Right lobe of liver (tissue), 6 donors: ENCODE measurements at regions not wholly inside any gene's neighbourhood (a gene's known extent, or its start where the extent isn't known, plus 50 kb on each side); places are given as distances from the start of the nearest gene placed in this dataset.
"Not testable (repeated sequence)": the region's sequence is repeated elsewhere in the genome, so short reads cannot be mapped to it uniquely, and the experiment has no call there.

Experiments
- ATAC-seq, 4 donors: fragments of 200-7000 bp; cut with Tn5 transposase; one replicate each; pipeline ENCODE4 v1.9.1; 2020; ENCODE audit warnings: mild to moderate bottlenecking in 4 of 4, moderate library complexity in 4 of 4
- DNase-seq, 3 donors: peaks; one replicate each; pipeline ENCODE4 v3.0.0-alpha.2; 2020
- H3K27ac ChIP-seq, 3 donors: fragments of 200-600 bp; one replicate each; pipeline ENCODE4 v1.8.0; 2022
- H3K27me3 ChIP-seq, 2 donors: fragments of 200-600 bp; one replicate each; pipeline ENCODE4 v1.8.0; 2022
- H3K36me3 ChIP-seq, 4 donors: fragments of 200-600 bp; sonication (generic) in 1 of 4; one replicate each; pipeline versions ENCODE4 v1.5.1 to v1.8.0; 2017 to 2022; ENCODE audit warnings: control low read depth in 1 of 4
- H3K4me1 ChIP-seq, 4 donors: fragments of 200-600 bp; sonication (generic) in 1 of 4; one replicate each; pipeline versions ENCODE4 v1.5.1 to v1.8.0; 2017 to 2022; ENCODE audit warnings: control low read depth in 1 of 4
- H3K4me3 ChIP-seq, 3 donors: fragments of 200-600 bp; one replicate each; pipeline ENCODE4 v1.8.0; 2022
- H3K9me3 ChIP-seq, 4 donors: fragments of 200-600 bp; sonication (generic) in 1 of 4; one replicate each; pipeline versions ENCODE4 v1.5.1 to v1.8.0; 2017 to 2022; ENCODE audit warnings: control low read depth in 1 of 4
- POLR2A ChIP-seq: fragments of 450-650 bp; IDR thresholded peaks from one replicate; pipeline ENCODE4 v1.6.1; 2017; ENCODE audit warnings: antibody characterized with exemption, mild to moderate bottlenecking
- WGBS: methylation state at CpG from one replicate; pipeline ENCODE4 v1.1.6; 2018; ENCODE audit warnings: low coverage, low lambda C conversion rate; ENCODE audit not compliant: insufficient coverage; ENCODE audit errors: missing lambda C conversion rate; 5-methylcytosine and 5-hydroxymethylcytosine counted together
- intact Hi-C, 2 donors: fragments of 100-400 bp; cut with DNase I; formaldehyde crosslinking; loops; one replicate each; pipeline versions ENCODE4 v1.11.2 to v1.14.1; 2022
- TF ChIP-seq, protein P1 (sequence below), 4 donors: fragments of 200-600 bp in 3 of 4; fragments of 450-650 bp in 1 of 4; IDR thresholded peaks; one replicate each; pipeline versions ENCODE4 v1.5.1 to v1.8.0; 2016 to 2022; ENCODE audit warnings: antibody characterized with exemption in 4 of 4, mild to moderate bottlenecking in 2 of 4
- donor health status: DM: no; HTN: yes; CAD: no.
- donor health status: DM: no; HTN: no; CAD: no.
- donor health status: DM: no; HTN: no; CAD: no.
- donor health status: DM: no; HTN: yes; CAD: no.
- donor health status: DM: no; HTN: yes; CAD: no.

DNA sequence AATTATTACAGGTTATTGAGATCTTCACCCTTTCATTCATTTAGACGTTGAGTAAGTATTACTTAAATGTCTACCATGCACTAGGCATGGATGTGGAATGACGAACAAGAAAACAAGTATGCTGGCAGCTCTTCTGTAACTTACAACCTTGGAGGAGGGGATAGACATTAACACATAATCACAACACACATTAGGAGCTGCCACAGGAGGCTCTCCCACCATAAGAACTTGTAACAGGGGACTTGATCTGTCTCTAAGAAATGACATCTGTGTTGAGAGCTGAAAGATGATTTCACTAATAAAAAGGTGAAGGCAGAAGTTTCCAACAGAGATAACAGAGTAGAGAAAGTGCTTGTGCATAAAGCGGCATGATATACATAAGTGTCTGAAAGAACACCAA, 384.7 kb upstream of the ZEB2 start:
- TF ChIP-seq, protein P1, sequence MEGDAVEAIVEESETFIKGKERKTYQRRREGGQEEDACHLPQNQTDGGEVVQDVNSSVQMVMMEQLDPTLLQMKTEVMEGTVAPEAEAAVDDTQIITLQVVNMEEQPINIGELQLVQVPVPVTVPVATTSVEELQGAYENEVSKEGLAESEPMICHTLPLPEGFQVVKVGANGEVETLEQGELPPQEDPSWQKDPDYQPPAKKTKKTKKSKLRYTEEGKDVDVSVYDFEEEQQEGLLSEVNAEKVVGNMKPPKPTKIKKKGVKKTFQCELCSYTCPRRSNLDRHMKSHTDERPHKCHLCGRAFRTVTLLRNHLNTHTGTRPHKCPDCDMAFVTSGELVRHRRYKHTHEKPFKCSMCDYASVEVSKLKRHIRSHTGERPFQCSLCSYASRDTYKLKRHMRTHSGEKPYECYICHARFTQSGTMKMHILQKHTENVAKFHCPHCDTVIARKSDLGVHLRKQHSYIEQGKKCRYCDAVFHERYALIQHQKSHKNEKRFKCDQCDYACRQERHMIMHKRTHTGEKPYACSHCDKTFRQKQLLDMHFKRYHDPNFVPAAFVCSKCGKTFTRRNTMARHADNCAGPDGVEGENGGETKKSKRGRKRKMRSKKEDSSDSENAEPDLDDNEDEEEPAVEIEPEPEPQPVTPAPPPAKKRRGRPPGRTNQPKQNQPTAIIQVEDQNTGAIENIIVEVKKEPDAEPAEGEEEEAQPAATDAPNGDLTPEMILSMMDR (IDR thresholded peaks at IDR 0.05) = no peak
- no peak for TF ChIP-seq POLR2A
- no peak overlapping the region for H3K4me3 ChIP-seq
- H3K9me3 ChIP-seq = no peaks in the 10 kb centered on the region
- H3K27me3 ChIP-seq = no peaks in the 10 kb centered on the region
- no peak overlapping the region for H3K27ac ChIP-seq
- no peaks in the 10 kb centered on the region for H3K36me3 ChIP-seq
- 77% methylated on average over 3 of the region's 3 CpGs for WGBS
- DNase-seq = no peak
- intact Hi-C loops = no loop called here
- ATAC-seq = no peak
- H3K4me1 ChIP-seq = no peaks in the 10 kb centered on the region

DNA sequence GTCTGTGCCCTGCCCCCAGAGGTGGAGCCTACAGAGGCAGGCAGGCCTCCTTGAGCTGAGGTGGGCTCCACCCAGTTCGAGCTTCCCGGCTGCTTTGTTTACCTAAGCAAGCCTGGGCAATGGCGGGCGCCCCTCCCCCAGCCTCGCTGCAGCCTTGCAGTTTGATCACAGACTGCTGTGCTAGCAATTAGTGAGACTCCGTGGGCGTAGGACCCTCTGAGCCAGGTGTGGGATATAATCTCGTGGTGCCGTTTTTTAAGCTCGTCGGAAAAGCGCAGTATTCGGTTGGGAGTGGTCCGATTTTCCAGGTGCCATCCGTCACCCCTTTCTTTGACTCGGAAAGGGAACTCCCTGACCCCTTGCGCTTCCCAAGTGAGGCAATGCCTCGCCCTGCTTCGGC, 383.1 kb upstream of the ZEB2 start:
- intact Hi-C loops, H3K4me1 ChIP-seq, H3K4me3 ChIP-seq, H3K27me3 ChIP-seq, DNase-seq, H3K27ac ChIP-seq, H3K9me3 ChIP-seq, ATAC-seq, H3K36me3 ChIP-seq: not testable (repeated sequence)
- whole genome bisulfite sequencing = 82% methylated on average over 7 of the region's 19 CpGs

DNA sequence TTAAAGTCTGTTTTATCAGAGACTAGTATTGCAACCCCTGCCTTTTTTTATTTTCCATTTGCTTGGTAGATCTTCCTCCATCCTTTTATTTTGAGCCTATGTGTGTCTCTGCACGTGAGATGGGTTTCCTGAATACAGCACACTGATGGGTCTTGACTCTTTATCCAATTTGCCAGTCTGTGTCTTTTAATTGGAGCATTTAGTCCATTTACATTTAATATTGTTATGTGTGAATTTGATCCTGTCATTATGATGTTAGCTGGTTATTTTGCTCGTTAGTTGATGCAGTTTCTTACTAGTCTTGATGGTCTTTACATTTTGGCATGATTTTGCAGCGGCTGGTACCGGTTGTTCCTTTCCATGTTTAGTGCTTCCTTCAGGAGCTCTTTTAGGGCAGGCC, 381.5 kb upstream of the ZEB2 start:
- intact Hi-C loops, DNase-seq, H3K27ac ChIP-seq, ATAC-seq, H3K9me3 ChIP-seq, H3K27me3 ChIP-seq, H3K4me3 ChIP-seq, H3K36me3 ChIP-seq, H3K4me1 ChIP-seq: not testable (repeated sequence)
- 36% methylated on average over 4 of the region's 4 CpGs for WGBS

DNA sequence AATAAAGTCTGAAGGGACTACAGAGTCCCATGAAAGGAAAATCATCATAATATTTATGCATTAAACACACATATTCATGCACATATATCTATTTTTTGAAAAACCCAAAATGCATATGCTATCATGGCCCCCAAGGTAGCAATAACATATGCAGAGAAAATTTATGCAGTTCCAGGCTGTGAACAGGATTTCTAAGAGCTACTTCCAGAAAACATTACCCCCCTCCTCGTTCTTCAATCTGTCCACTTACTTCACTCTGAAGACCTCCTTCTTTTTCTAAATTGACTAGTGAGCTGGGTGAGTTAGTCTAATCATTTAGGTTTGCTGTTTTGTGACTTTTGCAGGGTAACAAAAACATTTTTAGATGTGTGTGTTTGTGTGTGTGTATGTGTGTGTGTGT, 376.4 kb upstream of the ZEB2 start:
- no peak overlapping the region for H3K27ac ChIP-seq
- H3K27me3 ChIP-seq = no peaks in the 10 kb centered on the region
- no peaks in the 10 kb centered on the region for H3K36me3 ChIP-seq
- TF ChIP-seq POLR2A = no peak
- TF ChIP-seq, protein P1 (IDR thresholded peaks at IDR 0.05) = no peak
- no peaks in the 10 kb centered on the region for H3K9me3 ChIP-seq
- WGBS = 17% methylated on average over 1 of the region's 1 CpG
- DNase-seq (no peak), ATAC-seq (no peak)
- intact Hi-C loops = no loop called here
- H3K4me3 ChIP-seq = no peak overlapping the region
- H3K4me1 ChIP-seq = no peaks in the 10 kb centered on the region

DNA sequence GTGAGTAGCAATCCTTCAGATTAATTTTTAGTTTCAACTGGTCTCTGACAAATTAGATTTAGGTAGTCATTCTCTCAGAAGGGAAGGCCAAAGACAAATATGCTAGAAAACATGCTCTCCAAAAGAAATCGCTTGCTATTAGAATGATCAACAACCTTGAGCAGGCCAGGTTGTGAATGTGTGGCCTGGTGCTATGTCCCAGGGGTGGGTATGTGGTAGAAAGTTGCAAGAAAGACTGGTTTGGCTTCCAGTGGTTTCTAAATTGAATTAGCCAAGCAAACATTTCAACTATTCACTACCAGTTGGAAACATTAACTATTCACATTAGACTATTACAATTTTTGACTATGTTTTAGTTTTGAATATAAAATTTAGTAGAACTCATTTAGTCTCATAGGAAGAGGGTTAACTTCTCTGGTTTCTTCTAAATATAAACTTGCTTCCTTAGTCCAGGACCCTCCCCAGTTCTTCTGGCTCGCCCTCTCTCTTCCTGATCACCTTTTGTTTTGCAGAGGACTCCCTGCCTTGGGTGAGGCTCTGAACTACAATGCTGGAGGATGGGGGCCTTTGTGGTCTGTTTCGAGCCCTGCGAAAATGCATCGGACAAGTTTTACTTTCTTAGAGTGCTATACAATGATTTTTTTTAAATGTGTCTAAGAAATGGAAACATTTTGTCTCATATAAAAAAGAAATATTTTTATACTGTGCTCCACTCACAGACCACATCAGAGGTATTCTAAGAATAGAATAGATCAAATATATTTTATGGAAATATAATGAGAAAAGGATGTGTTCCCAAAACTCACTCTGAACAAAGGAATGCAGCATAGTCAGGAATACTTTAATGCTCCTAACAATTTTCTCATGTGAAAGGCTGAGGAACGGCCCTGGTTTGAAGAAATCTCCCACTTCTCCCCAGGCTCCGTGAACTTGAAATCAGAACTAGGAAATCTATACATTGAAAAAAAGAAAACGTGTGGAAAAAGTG, 375.0 kb upstream of the ZEB2 start:
- Histone ChIP-seq H3K27ac (no peak overlapping the region), H3K9me3 (no peaks in the 10 kb centered on the region), H3K27me3 (no peaks in the 10 kb centered on the region), H3K4me1 (no peaks in the 10 kb centered on the region), H3K4me3 (no peak overlapping the region), H3K36me3 (no peaks in the 10 kb centered on the region)
- ATAC-seq (no peak), DNase-seq (no peak)
- WGBS = 59% methylated on average over 7 of the region's 8 CpGs
- TF ChIP-seq, protein P1 (IDR thresholded peaks at IDR 0.05) = no peak
- TF ChIP-seq POLR2A = no peak
- intact Hi-C loops = no loop called here
